ENCODE measurements at regions not wholly inside any gene's neighbourhood (a gene's known extent, or its start where the extent isn't known, plus 50 kb on each side); places are given as distances from the start of the nearest gene placed in this dataset.

- TF ChIP-seq POLR2AphosphoS5 (IDR thresholded peaks at IDR 0.05; ENCODE audit: low read depth, low read length) (no peak), REST (IDR thresholded peaks at IDR 0.05; ENCODE audit: insufficient read depth in 1 of 2, low read depth in 2 of 2, low read length in 2 of 2) (no peak), SIN3A (IDR thresholded peaks at IDR 0.05; ENCODE audit: borderline replicate concordance, insufficient read depth, low read length) (no peak), TAF1 (IDR thresholded peaks at IDR 0.05; ENCODE audit: borderline replicate concordance, insufficient read depth, low read length) (no peak)
Measured at GRCh38 chr3:147244397-147244796, 161.9 kb downstream of the ZIC4 start.

All from PFSK-1 (cell line).